Osteoblast (primary cell): ENCODE measurements at regions not wholly inside any gene's neighbourhood (a gene's known extent, or its start where the extent isn't known, plus 50 kb on each side); places are given as distances from the start of the nearest gene placed in this dataset.
A peak's percentile ranks its signal among the peaks of the same experiment; 100 is the strongest.
"Not testable (repeated sequence)": the region's sequence is repeated elsewhere in the genome, so short reads cannot be mapped to it uniquely, and the experiment has no call there.

Experiments
- DNase-seq: peaks from one replicate; pipeline ENCODE4 v3.0.0; 2011; ENCODE audit warnings: low spot score, mixed read lengths; ENCODE audit not compliant: insufficient read length; ENCODE audit errors: missing footprints
- H2AFZ ChIP-seq: 2 replicates; pipeline ENCODE4 v1.6.0; 2011; ENCODE audit warnings: mild to moderate bottlenecking, low read length
- H3K27ac ChIP-seq: 2 replicates; pipeline ENCODE4 v1.5.1; 2011; ENCODE audit warnings: mild to moderate bottlenecking, low read depth, low read length, moderate library complexity
- H3K27me3 ChIP-seq: 2 replicates; pipeline ENCODE4 v1.6.0; 2012; ENCODE audit warnings: mild to moderate bottlenecking, control low read depth, inconsistent platforms, low read length, moderate library complexity; ENCODE audit not compliant: insufficient read depth
- H3K36me3 ChIP-seq: 2 replicates; pipeline ENCODE4 v1.5.1; 2011; ENCODE audit warnings: mild to moderate bottlenecking, low read length, control low read depth, moderate library complexity; ENCODE audit not compliant: insufficient read depth
- H3K4me1 ChIP-seq: 2 replicates; pipeline ENCODE4 v1.5.1; 2011; ENCODE audit warnings: mild to moderate bottlenecking, low read length, control low read depth, moderate library complexity; ENCODE audit not compliant: insufficient read depth
- H3K4me2 ChIP-seq: 2 replicates; pipeline ENCODE4 v1.6.0; 2011; ENCODE audit warnings: mild to moderate bottlenecking, low read length; ENCODE audit not compliant: insufficient read depth
- H3K4me3 ChIP-seq: fragments of 200-600 bp; sonication (generic); 3 replicates; pipeline ENCODE4 v1.5.1; 2012; ENCODE audit warnings: mild to moderate bottlenecking, low read length, inconsistent platforms; ENCODE audit not compliant: insufficient read depth
- H3K79me2 ChIP-seq: 2 replicates; pipeline ENCODE4 v1.6.0; 2012; ENCODE audit warnings: mild to moderate bottlenecking, low read length, control low read depth, inconsistent platforms; ENCODE audit not compliant: insufficient read depth
- H3K9me3 ChIP-seq: 2 replicates; pipeline ENCODE4 v1.5.1; 2011; ENCODE audit warnings: low read depth, low read length, control low read depth
- H4K20me1 ChIP-seq: 2 replicates; pipeline ENCODE4 v1.6.0; 2012; ENCODE audit warnings: mild to moderate bottlenecking, low read length, control low read depth; ENCODE audit not compliant: insufficient read depth
- TF ChIP-seq, protein P1 (sequence below): IDR thresholded peaks from 2 replicates; pipeline ENCODE4 v1.5.1; 2011; ENCODE audit warnings: mild to moderate bottlenecking, low read depth, low read length, moderate library complexity; ENCODE audit errors: extremely low read depth

DNA sequence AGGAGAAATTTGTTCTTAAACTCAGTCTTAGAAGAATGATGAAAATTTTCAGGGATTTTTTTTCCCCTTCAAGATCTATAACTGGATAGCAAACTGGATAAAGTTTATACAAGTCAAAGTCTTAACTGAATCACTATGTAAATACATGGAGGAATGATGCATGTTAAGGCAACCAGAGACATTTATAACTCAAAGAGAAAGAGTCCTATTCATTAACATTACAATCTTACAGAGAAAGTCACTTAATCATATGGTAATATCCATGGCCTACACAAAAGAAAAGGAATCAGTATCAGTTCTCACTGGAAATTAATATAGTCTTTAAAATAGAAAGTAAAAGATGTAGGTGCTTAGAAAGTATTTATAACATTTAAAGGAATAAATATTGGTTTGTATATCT lies 869.1 kb downstream of the TBL1XR1 start:
- Histone ChIP-seq H3K36me3 (no peaks in the 10 kb centered on the region), H3K4me2 (no peak overlapping the region), H3K4me1 (no peaks in the 10 kb centered on the region), H3K79me2 (no peaks in the 10 kb centered on the region), H3K9me3 (no peaks in the 10 kb centered on the region), H4K20me1 (no peaks in the 10 kb centered on the region), H3K4me3 (no peak overlapping the region), H3K27ac (no peak overlapping the region), H3K27me3 (no peaks in the 10 kb centered on the region), H2AFZ (no peak overlapping the region)
- peak; percentile 10 for DNase-seq
- TF ChIP-seq, protein P1, sequence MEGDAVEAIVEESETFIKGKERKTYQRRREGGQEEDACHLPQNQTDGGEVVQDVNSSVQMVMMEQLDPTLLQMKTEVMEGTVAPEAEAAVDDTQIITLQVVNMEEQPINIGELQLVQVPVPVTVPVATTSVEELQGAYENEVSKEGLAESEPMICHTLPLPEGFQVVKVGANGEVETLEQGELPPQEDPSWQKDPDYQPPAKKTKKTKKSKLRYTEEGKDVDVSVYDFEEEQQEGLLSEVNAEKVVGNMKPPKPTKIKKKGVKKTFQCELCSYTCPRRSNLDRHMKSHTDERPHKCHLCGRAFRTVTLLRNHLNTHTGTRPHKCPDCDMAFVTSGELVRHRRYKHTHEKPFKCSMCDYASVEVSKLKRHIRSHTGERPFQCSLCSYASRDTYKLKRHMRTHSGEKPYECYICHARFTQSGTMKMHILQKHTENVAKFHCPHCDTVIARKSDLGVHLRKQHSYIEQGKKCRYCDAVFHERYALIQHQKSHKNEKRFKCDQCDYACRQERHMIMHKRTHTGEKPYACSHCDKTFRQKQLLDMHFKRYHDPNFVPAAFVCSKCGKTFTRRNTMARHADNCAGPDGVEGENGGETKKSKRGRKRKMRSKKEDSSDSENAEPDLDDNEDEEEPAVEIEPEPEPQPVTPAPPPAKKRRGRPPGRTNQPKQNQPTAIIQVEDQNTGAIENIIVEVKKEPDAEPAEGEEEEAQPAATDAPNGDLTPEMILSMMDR, result no peak

DNA sequence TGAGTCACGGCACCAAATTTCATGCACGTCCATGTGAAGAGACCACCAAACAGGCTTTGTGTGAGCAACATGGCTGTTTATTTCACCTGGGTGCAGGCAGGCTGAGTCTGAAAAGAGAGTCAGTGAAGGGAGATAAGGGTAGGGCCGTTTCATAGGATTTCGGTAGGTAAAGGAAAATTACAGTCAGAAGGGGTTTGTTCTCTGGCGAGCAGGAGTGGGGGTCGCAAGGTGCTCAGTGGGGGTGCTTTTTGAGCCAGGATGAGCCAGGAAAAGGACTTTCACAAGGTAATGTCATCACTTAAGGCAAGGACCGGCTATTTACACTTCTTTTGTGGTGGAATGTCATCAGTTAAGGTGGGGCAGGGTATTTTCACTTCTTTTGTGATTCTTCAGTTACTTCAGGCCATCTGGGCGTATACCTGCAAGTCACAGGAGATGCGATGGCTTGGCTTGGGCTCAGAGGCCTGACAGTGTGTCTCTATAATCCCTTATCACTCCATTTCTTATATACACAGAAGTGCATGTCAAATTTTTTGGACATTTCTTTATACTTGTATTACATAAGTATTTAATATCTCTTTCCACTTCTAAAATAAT lies 870.3 kb downstream of the TBL1XR1 start:
- not testable (repeated sequence) for H3K9me3 ChIP-seq, H3K4me1 ChIP-seq, H3K36me3 ChIP-seq, H3K79me2 ChIP-seq, H4K20me1 ChIP-seq, H3K4me3 ChIP-seq, H3K4me2 ChIP-seq, DNase-seq, H3K27ac ChIP-seq, H3K27me3 ChIP-seq, H2AFZ ChIP-seq

DNA sequence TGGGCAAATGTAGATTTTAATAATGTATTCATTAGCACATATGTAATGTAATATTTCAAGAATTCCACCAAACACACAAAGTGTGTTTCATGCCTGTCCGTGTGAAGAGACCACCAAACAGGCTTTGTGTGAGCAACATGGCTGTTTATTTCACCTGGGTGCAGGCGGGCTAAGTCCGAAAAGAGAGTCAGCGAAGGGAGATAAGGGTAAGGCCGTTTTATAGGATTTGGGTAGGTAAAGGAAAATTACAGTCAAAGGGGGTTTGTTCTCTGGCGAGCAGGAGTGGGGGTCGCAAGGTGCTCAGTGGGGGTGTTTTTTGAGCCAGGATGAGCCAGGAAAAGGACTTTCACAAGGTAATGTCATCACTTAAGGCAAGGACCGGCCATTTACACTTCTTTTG lies 875.8 kb downstream of the TBL1XR1 start:
- not testable (repeated sequence) for H2AFZ ChIP-seq, H3K79me2 ChIP-seq, H3K27ac ChIP-seq, DNase-seq, H3K4me1 ChIP-seq, H4K20me1 ChIP-seq, H3K9me3 ChIP-seq, H3K4me2 ChIP-seq, H3K36me3 ChIP-seq, H3K4me3 ChIP-seq, H3K27me3 ChIP-seq

DNA sequence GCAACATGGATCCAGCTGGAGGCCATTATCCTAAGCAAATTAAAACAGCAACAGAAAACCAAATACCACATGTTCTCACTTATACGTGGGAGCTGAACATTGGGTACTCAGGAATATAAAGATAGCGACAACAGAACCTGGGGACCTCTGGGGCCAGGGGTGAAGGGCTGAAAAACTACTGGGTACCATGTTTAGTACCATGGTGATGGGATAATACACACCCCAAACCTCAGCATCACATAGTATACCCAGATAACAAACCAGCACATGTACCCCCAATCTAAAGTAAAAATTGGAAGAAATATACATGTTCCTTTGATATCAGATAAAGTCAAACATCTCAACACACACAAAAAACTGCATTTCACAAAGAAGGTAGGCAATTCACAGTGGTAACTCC lies 876.2 kb downstream of the TBL1XR1 start:
- H3K27me3 ChIP-seq, result no peaks in the 10 kb centered on the region
- H3K9me3 ChIP-seq, result no peaks in the 10 kb centered on the region
- H4K20me1 ChIP-seq, result no peaks in the 10 kb centered on the region
- TF ChIP-seq, protein P1, result no peak
- DNase-seq, result no peak
- no peak overlapping the region for H2AFZ ChIP-seq
- H3K27ac ChIP-seq, result no peak overlapping the region
- no peak overlapping the region for H3K4me2 ChIP-seq
- H3K79me2 ChIP-seq, result no peaks in the 10 kb centered on the region
- H3K36me3 ChIP-seq, result no peaks in the 10 kb centered on the region
- no peak overlapping the region for H3K4me3 ChIP-seq
- H3K4me1 ChIP-seq, result no peaks in the 10 kb centered on the region

DNA sequence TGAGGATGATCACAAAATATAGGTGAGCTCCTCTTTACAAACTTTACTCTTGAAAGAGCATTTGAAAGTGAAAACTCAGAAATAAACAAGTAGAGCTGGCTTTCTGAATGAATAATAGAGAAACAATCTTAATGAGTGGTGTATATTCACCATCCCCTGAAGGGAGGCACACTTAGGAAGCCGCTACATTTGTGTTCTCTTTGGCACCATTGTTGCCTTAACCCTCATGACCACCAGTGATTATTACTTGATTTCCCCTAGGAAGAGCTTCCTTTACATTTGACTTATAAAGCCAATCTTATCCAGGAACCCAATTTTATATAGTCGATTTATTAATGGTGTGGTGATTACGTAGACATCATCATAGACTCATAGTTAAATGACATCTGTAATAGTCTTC lies 883.9 kb downstream of the TBL1XR1 start:
- H4K20me1 ChIP-seq, result no peaks in the 10 kb centered on the region
- no peak overlapping the region for H3K27ac ChIP-seq
- H3K36me3 ChIP-seq, result no peaks in the 10 kb centered on the region
- DNase-seq, result no peak
- H3K4me1 ChIP-seq, result no peaks in the 10 kb centered on the region
- no peak overlapping the region for H2AFZ ChIP-seq
- no peaks in the 10 kb centered on the region for H3K27me3 ChIP-seq
- no peak overlapping the region for H3K4me3 ChIP-seq
- H3K79me2 ChIP-seq, result no peaks in the 10 kb centered on the region
- TF ChIP-seq, protein P1, result no peak
- H3K4me2 ChIP-seq, result no peak overlapping the region
- H3K9me3 ChIP-seq, result no peaks in the 10 kb centered on the region
